22Rv1 (cell line): ENCODE measurements at regions not wholly inside any gene's neighbourhood (a gene's known extent, or its start where the extent isn't known, plus 50 kb on each side); places are given as distances from the start of the nearest gene placed in this dataset.

Source experiments
- H3K27ac ChIP-seq: fragments of 450-650 bp; 2 replicates; pipeline ENCODE4 v1.5.1; 2017
- ZFX ChIP-seq: fragments of 450-650 bp; IDR thresholded peaks from 2 replicates; pipeline ENCODE4 v1.6.1; 2017; ENCODE audit warnings: antibody characterized with exemption, borderline replicate concordance
- TF ChIP-seq, protein P1 (sequence below): fragments of 450-650 bp; IDR thresholded peaks from 2 replicates; pipeline ENCODE4 v1.5.1; 2017; ENCODE audit warnings: mild to moderate bottlenecking

DNA sequence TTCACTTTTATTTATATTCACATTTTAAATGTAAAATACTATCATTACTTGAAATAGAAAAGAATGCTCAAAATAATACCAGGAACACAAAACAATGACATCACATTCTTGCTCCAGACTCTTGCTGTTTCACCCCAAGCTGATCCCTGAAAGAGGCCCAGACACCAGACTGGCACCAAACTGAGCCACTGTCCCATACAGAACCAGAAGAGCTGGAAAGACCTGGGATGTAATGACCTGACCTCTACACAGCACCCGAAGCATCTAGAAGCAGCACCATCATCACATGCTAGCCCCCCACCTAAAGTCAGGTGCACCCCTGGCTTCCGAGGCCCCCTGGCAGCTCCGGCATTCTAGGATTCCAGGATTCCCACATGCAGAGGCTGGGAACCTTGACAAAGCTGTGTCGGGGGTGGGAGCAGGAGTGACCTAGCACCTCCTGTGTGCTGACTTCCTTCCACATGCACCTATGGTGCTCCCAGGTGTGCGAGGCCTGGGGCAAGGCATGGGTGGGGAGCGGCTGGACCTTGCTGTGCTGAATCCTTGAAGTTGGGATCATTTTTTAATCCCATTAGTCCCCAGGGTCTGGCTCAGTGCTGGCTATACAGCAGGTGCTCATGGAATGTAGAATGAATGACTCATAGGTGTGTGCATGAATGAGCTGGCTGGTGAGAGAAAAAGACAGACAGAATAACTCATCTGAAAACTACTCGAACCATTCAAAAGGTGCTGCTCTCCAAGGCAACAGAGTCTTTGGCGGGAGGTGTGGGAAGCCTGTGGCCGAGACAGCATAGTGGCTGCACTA, 144.7 kb upstream of the IQSEC1 start:
- TF ChIP-seq ZFX = no peak
- H3K27ac ChIP-seq = no peak overlapping the region

DNA sequence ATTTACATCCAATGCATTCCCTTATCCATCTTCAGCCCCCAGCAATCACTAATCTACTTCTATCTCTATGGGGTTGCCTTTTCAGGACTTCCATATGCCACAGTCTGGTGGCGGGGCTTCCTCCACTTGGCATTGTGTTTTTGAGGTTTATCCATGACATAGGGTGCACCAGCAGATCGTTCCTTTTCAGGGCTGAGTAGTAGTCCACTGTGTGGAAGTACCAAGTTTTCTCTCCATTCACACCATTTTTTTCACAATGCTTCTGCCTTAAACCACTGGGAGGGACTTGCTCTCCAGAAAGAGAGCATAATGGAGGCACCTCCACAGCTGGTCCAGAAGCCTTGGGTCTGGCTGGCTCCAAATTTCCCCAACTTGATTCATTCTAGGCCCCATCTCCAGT, 144.0 kb upstream of the IQSEC1 start:
- TF ChIP-seq ZFX = no peak
- TF ChIP-seq, protein P1, sequence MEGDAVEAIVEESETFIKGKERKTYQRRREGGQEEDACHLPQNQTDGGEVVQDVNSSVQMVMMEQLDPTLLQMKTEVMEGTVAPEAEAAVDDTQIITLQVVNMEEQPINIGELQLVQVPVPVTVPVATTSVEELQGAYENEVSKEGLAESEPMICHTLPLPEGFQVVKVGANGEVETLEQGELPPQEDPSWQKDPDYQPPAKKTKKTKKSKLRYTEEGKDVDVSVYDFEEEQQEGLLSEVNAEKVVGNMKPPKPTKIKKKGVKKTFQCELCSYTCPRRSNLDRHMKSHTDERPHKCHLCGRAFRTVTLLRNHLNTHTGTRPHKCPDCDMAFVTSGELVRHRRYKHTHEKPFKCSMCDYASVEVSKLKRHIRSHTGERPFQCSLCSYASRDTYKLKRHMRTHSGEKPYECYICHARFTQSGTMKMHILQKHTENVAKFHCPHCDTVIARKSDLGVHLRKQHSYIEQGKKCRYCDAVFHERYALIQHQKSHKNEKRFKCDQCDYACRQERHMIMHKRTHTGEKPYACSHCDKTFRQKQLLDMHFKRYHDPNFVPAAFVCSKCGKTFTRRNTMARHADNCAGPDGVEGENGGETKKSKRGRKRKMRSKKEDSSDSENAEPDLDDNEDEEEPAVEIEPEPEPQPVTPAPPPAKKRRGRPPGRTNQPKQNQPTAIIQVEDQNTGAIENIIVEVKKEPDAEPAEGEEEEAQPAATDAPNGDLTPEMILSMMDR = no peak
- H3K27ac ChIP-seq = no peak overlapping the region

DNA sequence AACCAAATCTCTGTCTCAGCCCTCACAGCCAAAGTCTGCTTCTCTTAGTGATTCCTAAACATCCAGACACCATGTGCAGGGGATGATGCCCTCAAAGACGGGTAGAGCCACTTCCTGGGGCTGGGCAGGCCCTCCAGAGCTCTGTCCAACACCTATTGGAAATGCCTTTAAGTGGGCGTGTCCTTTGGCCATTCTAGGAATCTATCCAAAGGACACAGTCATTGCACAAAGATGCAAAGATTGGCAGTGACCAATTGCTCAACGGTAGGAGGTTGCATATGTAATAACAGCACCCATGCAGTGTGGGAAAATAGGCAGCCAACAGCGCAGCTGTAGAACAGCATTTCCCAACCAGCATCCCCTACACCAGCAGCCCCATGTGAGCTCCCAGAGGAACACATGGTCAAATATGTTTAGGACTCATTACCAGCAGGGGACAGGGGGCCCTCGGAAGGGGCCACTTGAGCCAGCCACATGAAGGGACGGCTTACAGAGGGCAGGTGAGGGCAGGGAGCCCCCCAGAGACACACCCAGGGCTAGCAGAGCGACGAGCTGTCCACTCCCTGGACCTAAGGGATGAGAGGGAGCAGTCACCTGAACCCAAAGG, 142.8 kb upstream of the IQSEC1 start:
- H3K27ac ChIP-seq = no peak overlapping the region
- TF ChIP-seq ZFX = no peak
- TF ChIP-seq, protein P1 = no peak

DNA sequence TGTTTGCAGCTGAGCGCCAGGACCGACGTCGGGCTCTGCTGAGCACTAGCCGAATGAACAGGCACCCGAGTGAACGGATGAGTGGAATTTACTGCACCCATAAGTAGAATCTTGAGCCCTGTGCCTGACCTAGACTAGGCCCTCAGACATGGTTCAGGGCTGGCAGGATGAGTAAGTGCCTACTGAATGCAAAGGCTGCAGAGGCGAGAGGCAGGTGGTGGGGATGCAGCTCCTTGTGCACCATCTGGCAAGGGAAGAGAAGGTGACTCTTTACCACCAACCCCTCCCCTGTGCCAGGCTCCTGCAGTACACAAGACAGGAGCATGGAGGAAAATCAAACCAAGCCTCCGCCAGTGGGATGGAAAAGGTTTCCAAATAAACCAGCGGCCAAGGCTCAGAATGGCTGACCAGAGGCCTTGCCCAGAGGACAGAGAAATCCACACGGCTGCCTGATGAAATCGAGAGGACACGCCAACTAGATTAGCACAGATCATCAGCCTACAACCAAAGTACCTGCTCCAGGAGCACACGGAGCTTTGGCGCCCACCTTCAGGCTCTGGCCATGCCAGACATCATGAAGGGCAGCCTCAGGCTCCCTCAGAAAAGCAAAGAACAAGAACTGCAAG, 141.7 kb upstream of the IQSEC1 start:
- H3K27ac ChIP-seq = no peak overlapping the region

DNA sequence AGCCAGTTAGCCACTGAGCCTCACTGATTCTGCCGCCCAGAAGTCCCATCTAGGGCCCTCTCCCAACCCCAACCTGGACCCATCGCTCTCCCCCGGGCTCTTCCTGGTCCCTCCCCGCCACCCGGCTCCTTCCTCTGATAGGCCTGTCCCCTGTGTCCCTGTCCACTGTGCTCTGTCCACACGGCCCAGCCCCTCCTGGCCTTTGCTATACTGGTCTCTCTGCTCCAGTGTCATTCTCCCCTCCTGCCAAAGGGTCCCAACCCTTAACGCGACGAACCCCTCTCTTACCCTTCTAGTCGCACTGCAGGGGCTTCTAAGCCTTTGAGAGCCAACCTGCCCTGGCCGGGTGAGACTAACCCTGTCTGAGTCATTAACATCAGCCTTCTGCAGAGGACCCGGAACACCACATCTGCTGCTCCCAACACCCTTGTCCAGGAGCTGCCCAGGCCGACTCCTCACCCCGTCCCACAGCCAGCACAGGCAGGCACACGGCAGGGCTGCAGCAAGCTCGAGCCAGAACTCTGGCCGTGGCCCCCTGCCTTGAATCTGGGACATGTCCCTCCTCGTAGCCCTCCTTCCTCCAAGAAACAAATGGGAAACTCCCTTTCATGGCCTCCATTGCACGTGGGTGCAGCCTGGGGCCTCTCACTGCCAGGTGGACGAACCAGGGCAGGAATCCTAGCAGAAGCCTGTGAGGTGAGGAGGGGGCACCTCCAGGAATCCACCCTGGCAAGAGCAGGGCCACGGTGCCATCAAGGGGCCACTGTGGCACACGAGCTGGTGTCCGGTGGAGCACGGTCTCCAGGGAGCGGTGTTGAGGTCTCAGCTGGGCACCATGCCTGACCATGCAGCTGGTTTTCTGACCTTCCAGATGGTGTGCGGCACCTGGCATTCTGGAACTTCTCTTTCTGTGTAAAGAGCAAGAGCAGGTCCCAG, 140.9 kb upstream of the IQSEC1 start:
- no peak overlapping the region for H3K27ac ChIP-seq
- TF ChIP-seq ZFX = no peak
- TF ChIP-seq, protein P1 = no peak

More for the DNA sequence above, 141.7 kb upstream of the IQSEC1 start:
- TF ChIP-seq, protein P1 = no peak
- no peak for TF ChIP-seq ZFX

DNA sequence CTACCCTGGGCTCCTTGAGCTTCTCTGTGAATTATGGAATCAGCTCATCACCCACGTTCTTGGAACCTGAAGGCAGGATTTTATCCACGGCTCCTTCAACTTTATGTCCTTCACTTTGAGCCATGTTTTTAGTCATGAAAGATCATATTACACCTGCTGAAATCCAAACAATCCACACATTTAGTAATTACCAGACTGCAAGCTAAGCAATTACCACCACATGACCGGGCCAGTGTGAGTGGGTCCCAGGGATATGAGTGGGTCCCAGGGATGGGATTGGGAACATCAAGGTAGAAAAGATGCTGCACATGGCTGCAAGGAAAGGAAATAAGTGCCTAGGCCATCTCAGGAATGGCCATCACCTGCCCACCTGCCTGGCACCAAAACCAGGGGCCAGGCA, 140.3 kb upstream of the IQSEC1 start:
- H3K27ac ChIP-seq = no peak overlapping the region
- no peak for TF ChIP-seq ZFX
- TF ChIP-seq, protein P1 = no peak

DNA sequence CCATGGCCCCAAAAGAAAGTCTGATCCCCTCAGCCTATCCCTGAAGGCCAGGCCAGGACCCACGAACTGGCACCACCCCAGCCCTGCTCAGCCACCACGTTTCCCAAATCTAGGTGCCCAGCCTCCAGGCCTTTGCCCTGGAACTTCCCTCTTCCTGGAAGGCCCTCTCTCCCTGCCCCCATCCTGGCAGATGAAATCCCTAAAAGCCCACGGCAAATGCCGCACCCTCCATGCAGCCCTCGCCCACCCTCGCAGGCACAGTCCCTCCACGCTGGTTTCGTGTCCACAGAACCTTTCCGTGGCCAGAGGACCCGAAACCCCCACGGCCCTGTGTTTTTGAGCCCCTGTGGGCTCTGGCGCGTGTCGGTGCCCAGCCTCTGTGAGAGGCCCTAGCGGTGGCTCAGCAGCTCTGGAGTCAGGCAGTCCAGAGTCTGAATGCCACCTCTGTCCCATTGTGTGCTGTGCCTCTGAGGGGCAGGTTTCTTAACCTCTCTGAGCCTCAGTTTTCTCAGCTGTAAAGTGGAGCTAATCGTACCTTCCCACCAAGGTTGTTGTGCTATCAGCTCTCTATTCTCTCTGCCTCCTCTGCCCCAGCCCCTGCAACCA, 138.5 kb upstream of the IQSEC1 start:
- H3K27ac ChIP-seq = no peak overlapping the region
- TF ChIP-seq, protein P1 = no peak
- no peak for TF ChIP-seq ZFX
